ENCODE measurements at regions not wholly inside any gene's neighbourhood (a gene's known extent, or its start where the extent isn't known, plus 50 kb on each side); places are given as distances from the start of the nearest gene placed in this dataset.
A peak's percentile ranks its signal among the peaks of the same experiment; 100 is the strongest.

- Histone ChIP-seq H3K36me3 (ENCODE audit: control insufficient read depth in 4 of 4, insufficient read depth in 3 of 4, low read depth in 1 of 4, low read length in 3 of 4) (no peaks in the 10 kb centered on the region), H3K4me1 (ENCODE audit: control insufficient read depth in 4 of 4, insufficient read depth in 4 of 4, low read length in 3 of 4) (no peaks in the 10 kb centered on the region), H3K9ac (ENCODE audit: low read depth in 1 of 2, low read length in 2 of 2) (no peak overlapping the region), H3K27ac (ENCODE audit: low read depth in 1 of 2, low read length in 2 of 2) (no peak overlapping the region), H3K4me3 (ENCODE audit: low read depth in 1 of 3, low read length in 3 of 3) (no peak overlapping the region), H3K9me3 (ENCODE audit: control insufficient read depth in 4 of 4, low read length in 3 of 4) (no peaks in the 10 kb centered on the region), H3K27me3 (ENCODE audit: control insufficient read depth in 4 of 4, insufficient read depth in 4 of 4, low read length in 3 of 4) (no peaks in the 10 kb centered on the region)
- TF ChIP-seq REST (IDR thresholded peaks at IDR 0.05) (no peak), JUND (IDR thresholded peaks at IDR 0.05) (no peak), ZBTB33 (IDR thresholded peaks at IDR 0.05) (no peak), NR2F2 (IDR thresholded peaks at IDR 0.05) (no peak), RXRA (IDR thresholded peaks at IDR 0.05) (no peak), RAD21 (IDR thresholded peaks at IDR 0.05) (no peak), SP1 (IDR thresholded peaks at IDR 0.05) (no peak), CTCF (IDR thresholded peaks at IDR 0.05; ENCODE audit: low read depth, low read length, missing input control) (no peak), HNF4A (conservative IDR thresholded peaks at IDR 0.05) (no peak), FOXA2 (IDR thresholded peaks at IDR 0.05) (no peak), YY1 (IDR thresholded peaks at IDR 0.05) (no peak), TAF1 (conservative IDR thresholded peaks at IDR 0.05) (no peak), FOXA1 (IDR thresholded peaks at IDR 0.05) (no peak), ATF3 (IDR thresholded peaks at IDR 0.05) (no peak), MAX (IDR thresholded peaks at IDR 0.05) (no peak), HNF4G (IDR thresholded peaks at IDR 0.05) (no peak), EGR1 (IDR thresholded peaks at IDR 0.05; ENCODE audit: low read depth in 2 of 2) (no peak)
- 59% methylated on average over 4 of the region's 4 CpGs for WGBS
- peak; percentile 51 for DNase-seq (ENCODE audit: low spot score)
These were observed 599.5 kb downstream of the MATN1 start for GRCh38 chr1:30123896-30124295.

- H3K27me3 ChIP-seq (ENCODE audit: control insufficient read depth in 4 of 4, insufficient read depth in 4 of 4, low read length in 3 of 4), result no peaks in the 10 kb centered on the region
- H3K4me3 ChIP-seq (ENCODE audit: low read depth in 1 of 3, low read length in 3 of 3), result no peak overlapping the region
- H3K9ac ChIP-seq (ENCODE audit: low read depth in 1 of 2, low read length in 2 of 2), result no peak overlapping the region
- TF ChIP-seq YY1 (IDR thresholded peaks at IDR 0.05), result no peak
- TF ChIP-seq GABPA (IDR thresholded peaks at IDR 0.05 in 1 of 2, conservative IDR thresholded peaks at IDR 0.05 in 1 of 2), result no peak
- no peak for TF ChIP-seq RAD21 (IDR thresholded peaks at IDR 0.05)
- TF ChIP-seq CTCF (IDR thresholded peaks at IDR 0.05; ENCODE audit: low read depth, low read length, missing input control), result no peak
- TF ChIP-seq ZBTB33 (IDR thresholded peaks at IDR 0.05), result no peak
- no peak for TF ChIP-seq ATF3 (IDR thresholded peaks at IDR 0.05)
- no peak for TF ChIP-seq HNF4A (conservative IDR thresholded peaks at IDR 0.05)
- TF ChIP-seq NR2F2 (IDR thresholded peaks at IDR 0.05), result no peak
- no peak for TF ChIP-seq RXRA (IDR thresholded peaks at IDR 0.05)
- TF ChIP-seq FOXA2 (IDR thresholded peaks at IDR 0.05), result no peak
- TF ChIP-seq FOXA1 (IDR thresholded peaks at IDR 0.05), result no peak
- TF ChIP-seq HNF4G (IDR thresholded peaks at IDR 0.05), result no peak
- no peak for TF ChIP-seq SP1 (IDR thresholded peaks at IDR 0.05)
- TF ChIP-seq JUND (IDR thresholded peaks at IDR 0.05), result no peak
- TF ChIP-seq EGR1 (IDR thresholded peaks at IDR 0.05; ENCODE audit: low read depth in 2 of 2), result no peak
- TF ChIP-seq TAF1 (conservative IDR thresholded peaks at IDR 0.05), result no peak
- no peak for TF ChIP-seq MAX (IDR thresholded peaks at IDR 0.05)
- H3K9me3 ChIP-seq (ENCODE audit: control insufficient read depth in 4 of 4, low read length in 3 of 4), result no peaks in the 10 kb centered on the region
- DNase-seq (ENCODE audit: low spot score), result no peak
- H3K4me1 ChIP-seq (ENCODE audit: control insufficient read depth in 4 of 4, insufficient read depth in 4 of 4, low read length in 3 of 4), result no peaks in the 10 kb centered on the region
- H3K27ac ChIP-seq (ENCODE audit: low read depth in 1 of 2, low read length in 2 of 2), result no peak overlapping the region
- H3K36me3 ChIP-seq (ENCODE audit: control insufficient read depth in 4 of 4, insufficient read depth in 3 of 4, low read depth in 1 of 4, low read length in 3 of 4), result no peaks in the 10 kb centered on the region
These were observed 600.3 kb downstream of the MATN1 start for GRCh38 chr1:30123036-30123435.
